ENCODE measurements at regions not wholly inside any gene's neighbourhood (a gene's known extent, or its start where the extent isn't known, plus 50 kb on each side); places are given as distances from the start of the nearest gene placed in this dataset.

GRCh38 chr4:89369581-89369980, 62.0 kb upstream of the GPRIN3 start:
- peaks cover 8% of the 10 kb centered on the region for H3K27me3 ChIP-seq (ENCODE audit: insufficient read depth, low read length)
- no peaks in the 10 kb centered on the region for H3K36me3 ChIP-seq (ENCODE audit: insufficient read depth, low read length)
- H3K27ac ChIP-seq (ENCODE audit: low read depth, low read length), result no peak overlapping the region
- H3K4me3 ChIP-seq (ENCODE audit: low read depth, low read length), result no peak overlapping the region
- no peaks in the 10 kb centered on the region for H3K4me1 ChIP-seq (ENCODE audit: control insufficient read depth, insufficient read depth, low read length, unreplicated experiment)
- no peaks in the 10 kb centered on the region for H3K79me2 ChIP-seq (ENCODE audit: control insufficient read depth, insufficient read depth, low read length, unreplicated experiment)
- H2AFZ ChIP-seq (ENCODE audit: low read length, unreplicated experiment), result no peak overlapping the region

GRCh38 chr4:89368861-89369260, 61.3 kb upstream of the GPRIN3 start:
- H3K27ac ChIP-seq (ENCODE audit: low read depth, low read length), result no peak overlapping the region
- H3K4me1 ChIP-seq (ENCODE audit: control insufficient read depth, insufficient read depth, low read length, unreplicated experiment), result no peaks in the 10 kb centered on the region
- no peaks in the 10 kb centered on the region for H3K79me2 ChIP-seq (ENCODE audit: control insufficient read depth, insufficient read depth, low read length, unreplicated experiment)
- peaks cover 8% of the 10 kb centered on the region for H3K27me3 ChIP-seq (ENCODE audit: insufficient read depth, low read length)
- no peak overlapping the region for H2AFZ ChIP-seq (ENCODE audit: low read length, unreplicated experiment)
- H3K4me3 ChIP-seq (ENCODE audit: low read depth, low read length), result no peak overlapping the region
- no peaks in the 10 kb centered on the region for H3K36me3 ChIP-seq (ENCODE audit: insufficient read depth, low read length)

GRCh38 chr4:89365776-89366175, 58.2 kb upstream of the GPRIN3 start:
- Histone ChIP-seq H3K27ac (ENCODE audit: low read depth, low read length) (no peak overlapping the region), H2AFZ (ENCODE audit: low read length, unreplicated experiment) (no peak overlapping the region), H3K79me2 (ENCODE audit: control insufficient read depth, insufficient read depth, low read length, unreplicated experiment) (no peaks in the 10 kb centered on the region), H3K4me3 (ENCODE audit: low read depth, low read length) (no peak overlapping the region), H3K4me1 (ENCODE audit: control insufficient read depth, insufficient read depth, low read length, unreplicated experiment) (no peaks in the 10 kb centered on the region), H3K27me3 (ENCODE audit: insufficient read depth, low read length) (peaks cover 14% of the 10 kb centered on the region), H3K36me3 (ENCODE audit: insufficient read depth, low read length) (no peaks in the 10 kb centered on the region)

- H2AFZ ChIP-seq (ENCODE audit: low read length, unreplicated experiment), result no peak overlapping the region
- H3K36me3 ChIP-seq (ENCODE audit: insufficient read depth, low read length), result no peaks in the 10 kb centered on the region
- H3K4me3 ChIP-seq (ENCODE audit: low read depth, low read length), result no peak overlapping the region
- no peaks in the 10 kb centered on the region for H3K4me1 ChIP-seq (ENCODE audit: control insufficient read depth, insufficient read depth, low read length, unreplicated experiment)
- no peak overlapping the region for H3K27ac ChIP-seq (ENCODE audit: low read depth, low read length)
- H3K27me3 ChIP-seq (ENCODE audit: insufficient read depth, low read length), result peaks cover 16% of the 10 kb centered on the region
- H3K79me2 ChIP-seq (ENCODE audit: control insufficient read depth, insufficient read depth, low read length, unreplicated experiment), result no peaks in the 10 kb centered on the region
Measured at GRCh38 chr4:89365375-89365774, 57.8 kb upstream of the GPRIN3 start.

GRCh38 chr4:89364541-89364940, 56.9 kb upstream of the GPRIN3 start:
- no peak overlapping the region for H3K27ac ChIP-seq (ENCODE audit: low read depth, low read length)
- H2AFZ ChIP-seq (ENCODE audit: low read length, unreplicated experiment), result no peak overlapping the region
- no peaks in the 10 kb centered on the region for H3K4me1 ChIP-seq (ENCODE audit: control insufficient read depth, insufficient read depth, low read length, unreplicated experiment)

GRCh38 chr4:89363786-89364185, 56.2 kb upstream of the GPRIN3 start:
- Histone ChIP-seq H3K27me3 (ENCODE audit: insufficient read depth, low read length) (peaks cover 30% of the 10 kb centered on the region), H2AFZ (ENCODE audit: low read length, unreplicated experiment) (no peak overlapping the region), H3K79me2 (ENCODE audit: control insufficient read depth, insufficient read depth, low read length, unreplicated experiment) (no peaks in the 10 kb centered on the region), H3K4me3 (ENCODE audit: low read depth, low read length) (no peak overlapping the region), H3K4me1 (ENCODE audit: control insufficient read depth, insufficient read depth, low read length, unreplicated experiment) (no peaks in the 10 kb centered on the region), H3K27ac (ENCODE audit: low read depth, low read length) (no peak overlapping the region), H3K36me3 (ENCODE audit: insufficient read depth, low read length) (no peaks in the 10 kb centered on the region)

More at GRCh38 chr4:89364541-89364940, 56.9 kb upstream of the GPRIN3 start:
- no peaks in the 10 kb centered on the region for H3K79me2 ChIP-seq (ENCODE audit: control insufficient read depth, insufficient read depth, low read length, unreplicated experiment)
- H3K36me3 ChIP-seq (ENCODE audit: insufficient read depth, low read length), result no peaks in the 10 kb centered on the region
- H3K27me3 ChIP-seq (ENCODE audit: insufficient read depth, low read length), result peaks cover 24% of the 10 kb centered on the region
- H3K4me3 ChIP-seq (ENCODE audit: low read depth, low read length), result no peak overlapping the region

GRCh38 chr4:89358935-89359638, 51.5 kb upstream of the GPRIN3 start:
- no peak overlapping the region for H2AFZ ChIP-seq (ENCODE audit: low read length, unreplicated experiment)
- H3K27me3 ChIP-seq (ENCODE audit: insufficient read depth, low read length), result peaks cover 35% of the 10 kb centered on the region
- no peaks in the 10 kb centered on the region for H3K79me2 ChIP-seq (ENCODE audit: control insufficient read depth, insufficient read depth, low read length, unreplicated experiment)
- no peaks in the 10 kb centered on the region for H3K36me3 ChIP-seq (ENCODE audit: insufficient read depth, low read length)
- no peaks in the 10 kb centered on the region for H3K4me1 ChIP-seq (ENCODE audit: control insufficient read depth, insufficient read depth, low read length, unreplicated experiment)
- H3K4me3 ChIP-seq (ENCODE audit: low read depth, low read length), result no peak overlapping the region
- no peak overlapping the region for H3K27ac ChIP-seq (ENCODE audit: low read depth, low read length)

- Histone ChIP-seq H3K27ac (ENCODE audit: low read depth, low read length) (no peak overlapping the region), H2AFZ (ENCODE audit: low read length, unreplicated experiment) (no peak overlapping the region), H3K79me2 (ENCODE audit: control insufficient read depth, insufficient read depth, low read length, unreplicated experiment) (no peaks in the 10 kb centered on the region), H3K27me3 (ENCODE audit: insufficient read depth, low read length) (peaks cover 31% of the 10 kb centered on the region; the same call in 1 of the 2 replicates), H3K36me3 (ENCODE audit: insufficient read depth, low read length) (no peaks in the 10 kb centered on the region), H3K4me3 (ENCODE audit: low read depth, low read length) (no peak overlapping the region), H3K4me1 (ENCODE audit: control insufficient read depth, insufficient read depth, low read length, unreplicated experiment) (no peaks in the 10 kb centered on the region)
Measured at GRCh38 chr4:89357787-89358186, 50.2 kb upstream of the GPRIN3 start.

Measured in ACC112 (cell line).